GM12865 (cell line): ENCODE measurements at regions not wholly inside any gene's neighbourhood (a gene's known extent, or its start where the extent isn't known, plus 50 kb on each side); places are given as distances from the start of the nearest gene placed in this dataset.

Experiments used
- DNase-seq: peaks from one replicate; pipeline ENCODE4 v3.0.0; 2010; ENCODE audit warnings: low read depth
- H3K4me3 ChIP-seq: 2 replicates; pipeline ENCODE4 v1.5.1; 2011; ENCODE audit warnings: mild to moderate bottlenecking, low read depth, low read length, control low read depth
- CTCF ChIP-seq: IDR thresholded peaks from 2 replicates; pipeline ENCODE4 v1.5.1; 2011; ENCODE audit warnings: low read length, control low read depth, low read depth, inconsistent platforms; ENCODE audit not compliant: insufficient read depth; ENCODE audit errors: missing control alignments

DNA sequence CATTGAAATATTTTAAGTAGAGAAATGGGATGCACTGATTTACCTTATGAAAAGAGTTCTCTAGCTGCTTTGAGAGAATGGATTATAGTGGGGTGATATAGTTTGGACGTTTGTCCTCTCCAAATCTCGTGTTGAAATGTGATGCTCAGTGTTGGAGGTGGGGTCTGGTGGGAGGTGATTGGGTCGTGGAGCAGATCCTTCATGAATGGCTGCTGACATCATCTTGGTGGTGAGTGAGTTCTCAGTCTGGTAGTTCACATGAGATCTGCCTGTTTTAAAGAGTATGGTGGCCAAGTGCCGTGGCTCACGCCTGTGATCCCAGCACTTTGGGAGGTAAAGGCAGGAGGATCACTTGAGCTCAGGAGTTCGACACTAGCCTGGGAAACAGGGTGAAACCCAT lies 58.7 kb upstream of the SH3RF3 start:
- no peak for TF ChIP-seq CTCF
- no peak for DNase-seq
- no peak overlapping the region for H3K4me3 ChIP-seq

GRCh38 chr2:109069331-109070194 lies 59.4 kb upstream of the SH3RF3 start:
- no peak for TF ChIP-seq CTCF
- DNase-seq: no peak
- no peak overlapping the region for H3K4me3 ChIP-seq

DNA sequence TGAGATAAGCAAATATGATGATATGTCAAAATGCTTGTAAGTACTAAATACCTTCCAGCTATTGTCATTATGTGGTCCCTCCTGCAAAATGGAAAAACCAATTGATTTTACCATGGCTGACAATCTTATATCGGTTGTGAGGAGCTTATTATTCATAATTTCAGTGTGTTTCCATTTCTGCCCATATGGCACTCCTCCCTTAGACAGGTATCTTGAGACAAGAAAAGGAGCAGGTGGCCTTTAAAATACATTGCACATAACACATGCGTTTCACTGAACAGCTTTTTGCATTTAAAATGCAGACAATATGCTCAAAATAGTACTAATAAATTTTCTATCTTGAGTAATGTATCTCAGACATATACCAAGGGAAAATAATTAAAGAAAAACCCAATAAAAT lies 60.2 kb upstream of the SH3RF3 start:
- no peak overlapping the region for H3K4me3 ChIP-seq
- no peak for TF ChIP-seq CTCF
- DNase-seq: no peak

DNA sequence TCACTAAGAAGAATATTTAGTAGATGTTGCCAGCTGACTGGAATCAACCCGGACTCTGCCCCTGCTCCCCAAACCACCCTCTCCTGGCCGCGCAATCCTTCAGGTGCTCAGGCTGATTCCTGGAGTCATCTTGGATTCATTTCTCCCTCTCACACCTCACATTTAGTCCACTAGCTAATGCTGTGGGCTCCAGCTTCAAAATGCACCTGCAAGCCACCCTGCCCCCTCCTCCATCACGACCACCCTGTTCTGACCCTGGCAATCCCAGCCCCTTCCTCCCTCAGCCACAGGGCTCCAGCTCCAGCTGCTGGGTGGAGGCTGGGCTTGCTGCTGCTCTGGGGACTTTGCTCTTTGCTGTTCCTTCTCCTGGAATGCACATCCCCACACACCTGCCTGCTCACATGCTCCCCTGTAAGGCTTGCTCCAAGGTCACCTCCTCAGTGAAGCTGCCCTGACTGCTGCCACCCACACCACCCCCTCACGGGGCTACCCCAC lies 61.3 kb upstream of the SH3RF3 start:
- no peak for TF ChIP-seq CTCF
- H3K4me3 ChIP-seq: no peak overlapping the region

GRCh38 chr2:109066917-109067597 lies 61.9 kb upstream of the SH3RF3 start:
- no peak for DNase-seq
- no peak for TF ChIP-seq CTCF
- H3K4me3 ChIP-seq: no peak overlapping the region

More for the DNA sequence above, 61.3 kb upstream of the SH3RF3 start:
- no peak for DNase-seq

DNA sequence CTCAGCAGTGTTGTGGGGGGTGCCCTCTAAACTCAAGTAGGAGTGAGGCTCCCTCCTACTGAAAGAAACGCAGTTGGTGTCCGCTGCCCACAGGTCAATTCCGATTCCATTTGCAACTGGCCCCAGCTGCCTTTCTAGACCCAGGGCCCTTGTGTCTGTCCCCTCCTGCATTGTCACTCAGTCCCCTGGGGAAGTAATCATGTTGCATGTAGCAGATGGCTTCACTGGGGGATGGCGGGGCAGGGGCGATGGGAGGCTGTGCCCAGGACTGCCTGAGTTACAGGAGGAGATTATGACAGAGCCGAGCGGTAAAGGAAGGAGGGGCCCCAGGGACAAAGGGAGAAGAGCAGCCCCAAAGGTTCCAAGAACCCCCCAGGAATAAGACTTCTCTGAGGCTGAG lies 62.5 kb upstream of the SH3RF3 start:
- no peak overlapping the region for H3K4me3 ChIP-seq
- no peak for TF ChIP-seq CTCF
- DNase-seq: no peak

DNA sequence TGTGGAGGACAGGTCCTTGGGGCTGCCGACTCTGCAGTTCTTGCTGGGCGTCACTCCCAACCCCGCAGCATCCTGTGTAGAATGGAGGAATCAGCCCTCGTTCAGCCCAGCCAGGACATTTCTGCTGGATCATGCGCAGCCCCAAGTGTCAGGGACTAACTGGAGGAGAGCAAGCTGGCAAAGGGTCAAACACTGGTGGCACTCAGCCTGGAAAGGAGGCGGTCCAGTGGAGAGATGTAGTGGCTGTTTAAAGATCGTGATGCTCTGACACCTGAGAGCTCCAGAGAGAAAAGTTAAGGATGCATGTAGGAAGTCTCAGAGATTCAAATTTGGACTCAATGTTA lies 63.6 kb upstream of the SH3RF3 start:
- H3K4me3 ChIP-seq: no peak overlapping the region
- DNase-seq: no peak
- TF ChIP-seq CTCF: no peak
